HEK293 (cell line): ENCODE measurements at regions not wholly inside any gene's neighbourhood (a gene's known extent, or its start where the extent isn't known, plus 50 kb on each side); places are given as distances from the start of the nearest gene placed in this dataset.

Experiments
- CTCF ChIA-PET: fragments of 350-600 bp; formaldehyde crosslinking; extraction: SDS; loops from one replicate; lab custom pipeline; 2021; ENCODE audit warnings: antibody characterized with exemption; lab: Yijun Ruan, JAX
- POLR2A ChIA-PET: fragments of 300-600 bp; formaldehyde crosslinking; extraction: SDS; loops from one replicate; lab custom pipeline; 2020; ENCODE audit warnings: antibody characterized with exemption, inconsistent platforms; lab: Yijun Ruan, JAX
- H3K27ac ChIP-seq: fragments of 200-500 bp; sonication (Bioruptor generic); 2 replicates; pipeline ENCODE4 v1.5.1; 2014; ENCODE audit warnings: low read depth, low read length, control low read depth, inconsistent platforms; ENCODE audit errors: extremely low read depth
- H3K36me3 ChIP-seq, 2 experiments: fragments of 200-500 bp in 1 of 2; sonication (Bioruptor generic) in 1 of 2; 1 replicate in 1 of 2; 2 replicates in 1 of 2; pipeline ENCODE4 v1.5.1; 2014 to 2017; ENCODE audit warnings: inconsistent platforms in 2 of 2, low read length in 2 of 2; ENCODE audit not compliant: control insufficient read depth in 2 of 2, insufficient read depth in 1 of 2
- H3K4me1 ChIP-seq: fragments of 200-500 bp; sonication (Bioruptor generic); 2 replicates; pipeline ENCODE4 v1.5.1; 2014; ENCODE audit warnings: mild to moderate bottlenecking, low read length, inconsistent platforms; ENCODE audit not compliant: control insufficient read depth, insufficient read depth
- H3K4me3 ChIP-seq: 2 replicates; pipeline ENCODE4 v1.5.1; 2011; ENCODE audit warnings: low read depth, mild to moderate bottlenecking, control low read depth, low read length, moderate library complexity
- H3K9me3 ChIP-seq: fragments of 200-500 bp; sonication (Bioruptor generic); 2 replicates; pipeline ENCODE4 v1.5.1; 2014; ENCODE audit warnings: low read depth, low read length, inconsistent platforms; ENCODE audit not compliant: control insufficient read depth, insufficient read depth
- ATF2 ChIP-seq: fragments of 450-650 bp; formaldehyde crosslinking; IDR thresholded peaks from 2 replicates; pipeline ENCODE4 v1.5.1; 2016; ENCODE audit warnings: missing biosample characterization, missing genetic modification characterization, low read depth
- CTCF ChIP-seq: fragments of 450-650 bp; formaldehyde crosslinking; IDR thresholded peaks from 2 replicates; pipeline ENCODE4 v1.5.1; 2016; ENCODE audit warnings: missing biosample characterization, missing genetic modification characterization
- ELK4 ChIP-seq: IDR thresholded peaks from 2 replicates; pipeline ENCODE4 v1.6.1; 2011; ENCODE audit warnings: mild to moderate bottlenecking, low read depth, low read length, borderline replicate concordance
- FEZF1 ChIP-seq: fragments of 450-650 bp; formaldehyde crosslinking; IDR thresholded peaks from 2 replicates; pipeline ENCODE4 v1.5.1; 2016; ENCODE audit warnings: missing biosample characterization, missing genetic modification characterization
- GLIS1 ChIP-seq: fragments of 450-650 bp; formaldehyde crosslinking; IDR thresholded peaks from 2 replicates; pipeline ENCODE4 v1.5.1; 2016; ENCODE audit warnings: missing biosample characterization, missing genetic modification characterization
- KLF1 ChIP-seq: fragments of 450-650 bp; formaldehyde crosslinking; IDR thresholded peaks from 2 replicates; pipeline ENCODE4 v1.5.1; 2016; ENCODE audit warnings: missing biosample characterization, missing genetic modification characterization
- KLF10 ChIP-seq: fragments of 450-650 bp; IDR thresholded peaks from 2 replicates; pipeline ENCODE4 v1.5.1; 2018; ENCODE audit warnings: missing biosample characterization, mild to moderate bottlenecking, missing genetic modification characterization
- KLF7 ChIP-seq: fragments of 450-650 bp; formaldehyde crosslinking; IDR thresholded peaks from 2 replicates; pipeline ENCODE4 v1.5.1; 2016; ENCODE audit warnings: missing biosample characterization, missing genetic modification characterization, borderline replicate concordance
- SALL2 ChIP-seq: fragments of 450-650 bp; formaldehyde crosslinking; IDR thresholded peaks from 2 replicates; pipeline ENCODE4 v1.5.0; 2017; ENCODE audit warnings: missing biosample characterization, mild to moderate bottlenecking, missing genetic modification characterization, borderline replicate concordance
- SCRT2 ChIP-seq: fragments of 450-650 bp; formaldehyde crosslinking; IDR thresholded peaks from 2 replicates; pipeline ENCODE4 v1.5.1; 2016; ENCODE audit warnings: missing biosample characterization, missing genetic modification characterization
- ZBTB26 ChIP-seq: fragments of 450-650 bp; formaldehyde crosslinking; optimal IDR thresholded peaks from 2 replicates; pipeline ENCODE3; 2016; ENCODE audit warnings: missing biosample characterization, mild to moderate bottlenecking, missing genetic modification characterization
- ZFP69B ChIP-seq: fragments of 450-650 bp; formaldehyde crosslinking; IDR thresholded peaks from 2 replicates; pipeline ENCODE4 v1.5.1; 2016; ENCODE audit warnings: missing biosample characterization, missing genetic modification characterization
- ZNF112 ChIP-seq: fragments of 450-650 bp; formaldehyde crosslinking; IDR thresholded peaks from 2 replicates; pipeline ENCODE4 v1.5.0; 2017; ENCODE audit warnings: missing biosample characterization, missing genetic modification characterization
- ZNF2 ChIP-seq: fragments of 450-650 bp; formaldehyde crosslinking; IDR thresholded peaks from 2 replicates; pipeline ENCODE4 v1.5.1; 2016; ENCODE audit warnings: missing biosample characterization, missing genetic modification characterization
- ZNF202 ChIP-seq: fragments of 450-650 bp; formaldehyde crosslinking; IDR thresholded peaks from 2 replicates; pipeline ENCODE4 v1.5.1; 2016; ENCODE audit warnings: missing biosample characterization, missing genetic modification characterization, borderline replicate concordance
- ZNF266 ChIP-seq: fragments of 450-650 bp; formaldehyde crosslinking; IDR thresholded peaks from 2 replicates; pipeline ENCODE4 v1.5.1; 2016; ENCODE audit warnings: missing biosample characterization, missing genetic modification characterization, low read depth
- ZNF311 ChIP-seq: fragments of 450-650 bp; formaldehyde crosslinking; IDR thresholded peaks from 2 replicates; pipeline ENCODE4 v1.5.1; 2017; ENCODE audit warnings: missing biosample characterization, missing genetic modification characterization, borderline replicate concordance
- ZNF423 ChIP-seq: fragments of 450-650 bp; formaldehyde crosslinking; IDR thresholded peaks from 2 replicates; pipeline ENCODE4 v1.5.1; 2016; ENCODE audit warnings: missing biosample characterization, missing genetic modification characterization
- ZNF48 ChIP-seq: fragments of 450-650 bp; formaldehyde crosslinking; IDR thresholded peaks from 2 replicates; pipeline ENCODE4 v1.5.1; 2016; ENCODE audit warnings: missing biosample characterization, missing genetic modification characterization
- ZNF560 ChIP-seq: fragments of 450-650 bp; formaldehyde crosslinking; IDR thresholded peaks from 2 replicates; pipeline ENCODE4 v1.5.1; 2017; ENCODE audit warnings: missing biosample characterization, missing genetic modification characterization, borderline replicate concordance
- ZNF664 ChIP-seq: fragments of 450-650 bp; formaldehyde crosslinking; IDR thresholded peaks from 2 replicates; pipeline ENCODE4 v1.5.1; 2016; ENCODE audit warnings: missing biosample characterization, missing genetic modification characterization
- ZNF670 ChIP-seq: fragments of 450-650 bp; formaldehyde crosslinking; IDR thresholded peaks from 2 replicates; pipeline ENCODE4 v1.5.1; 2016; ENCODE audit warnings: missing biosample characterization, missing genetic modification characterization, low read depth
- ZNF837 ChIP-seq: fragments of 450-650 bp; formaldehyde crosslinking; IDR thresholded peaks from 2 replicates; pipeline ENCODE4 v1.5.1; 2016; ENCODE audit warnings: missing biosample characterization, missing genetic modification characterization
- TF ChIP-seq, protein P1 (sequence below): fragments of 450-650 bp; formaldehyde crosslinking; IDR thresholded peaks from 2 replicates; pipeline ENCODE4 v1.5.1; 2016; ENCODE audit warnings: missing biosample characterization, missing genetic modification characterization
- TF ChIP-seq, protein P2 (sequence below): fragments of 450-650 bp; formaldehyde crosslinking; IDR thresholded peaks from 2 replicates; pipeline ENCODE4 v1.5.1; 2016; ENCODE audit warnings: missing biosample characterization, missing genetic modification characterization

DNA sequence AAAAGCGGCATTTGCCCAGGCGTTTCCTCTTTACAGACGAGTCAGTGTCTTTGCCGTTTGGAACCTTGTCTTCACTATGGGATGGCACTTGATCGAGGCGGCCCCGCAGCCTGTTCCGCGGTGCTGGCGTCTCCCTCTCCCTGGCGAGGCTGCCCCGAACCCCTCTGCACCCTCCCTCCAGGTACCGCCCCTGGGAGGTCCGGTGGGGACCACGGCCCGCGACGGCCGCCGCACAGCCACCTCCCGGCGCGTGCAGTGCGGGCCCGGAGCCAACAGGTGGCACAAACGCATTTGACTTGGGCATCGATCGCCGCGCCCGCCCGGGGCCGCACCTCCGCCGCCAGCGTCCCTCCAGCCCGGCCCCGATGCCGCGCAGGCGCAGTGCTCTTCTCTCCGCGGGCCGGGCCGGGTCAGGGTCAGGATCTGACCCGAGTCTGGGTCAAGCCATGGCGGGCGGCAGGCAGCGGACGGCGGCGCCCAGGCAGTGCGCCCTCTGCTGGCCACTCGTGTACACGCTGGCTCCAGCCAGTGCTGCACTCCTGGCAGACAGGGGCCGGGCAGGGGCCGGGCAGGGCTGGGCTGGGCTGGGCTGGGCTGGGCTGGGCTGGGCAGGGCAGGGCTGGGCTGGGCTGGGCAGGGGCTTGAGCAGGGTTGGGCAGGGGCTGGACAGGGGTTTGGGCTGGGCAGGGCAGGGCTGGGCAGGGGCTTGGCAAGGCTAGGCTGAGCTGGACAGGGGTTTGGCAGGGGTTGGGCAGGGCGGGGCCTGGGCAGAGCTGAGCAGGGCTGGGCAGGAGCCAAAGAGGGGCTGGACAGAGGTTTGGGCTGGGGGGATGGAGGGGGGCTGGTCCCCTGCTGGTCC lies 155.8 kb upstream of the IRX4 start (continued):
- TF ChIP-seq ZNF423 (peak; percentile 53; the same call in 1 of the 2 replicates), ZNF560 (tag by site-specific recombination) (no peak), GLIS1 (tag by site-specific recombination) (peak; percentile 91), ZBTB26 (peak; percentile 62), ZNF112 (no peak), SALL2 (tag by site-specific recombination) (no peak), KLF1 (tag by site-specific recombination) (peak; percentile 100), ATF2 (tag by site-specific recombination) (no peak), CTCF (tag by site-specific recombination) (peak; percentile 93; the same call in 1 of the 2 replicates), ZNF664 (tag by site-specific recombination) (no peak), ZFP69B (peak; percentile 85), KLF7 (tag by site-specific recombination) (no peak), ELK4 (no peak), SCRT2 (tag by site-specific recombination) (peak; percentile 100)
- TF ChIP-seq, protein P1, sequence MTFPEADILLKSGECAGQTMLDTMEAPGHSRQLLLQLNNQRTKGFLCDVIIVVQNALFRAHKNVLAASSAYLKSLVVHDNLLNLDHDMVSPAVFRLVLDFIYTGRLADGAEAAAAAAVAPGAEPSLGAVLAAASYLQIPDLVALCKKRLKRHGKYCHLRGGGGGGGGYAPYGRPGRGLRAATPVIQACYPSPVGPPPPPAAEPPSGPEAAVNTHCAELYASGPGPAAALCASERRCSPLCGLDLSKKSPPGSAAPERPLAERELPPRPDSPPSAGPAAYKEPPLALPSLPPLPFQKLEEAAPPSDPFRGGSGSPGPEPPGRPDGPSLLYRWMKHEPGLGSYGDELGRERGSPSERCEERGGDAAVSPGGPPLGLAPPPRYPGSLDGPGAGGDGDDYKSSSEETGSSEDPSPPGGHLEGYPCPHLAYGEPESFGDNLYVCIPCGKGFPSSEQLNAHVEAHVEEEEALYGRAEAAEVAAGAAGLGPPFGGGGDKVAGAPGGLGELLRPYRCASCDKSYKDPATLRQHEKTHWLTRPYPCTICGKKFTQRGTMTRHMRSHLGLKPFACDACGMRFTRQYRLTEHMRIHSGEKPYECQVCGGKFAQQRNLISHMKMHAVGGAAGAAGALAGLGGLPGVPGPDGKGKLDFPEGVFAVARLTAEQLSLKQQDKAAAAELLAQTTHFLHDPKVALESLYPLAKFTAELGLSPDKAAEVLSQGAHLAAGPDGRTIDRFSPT (tag by site-specific recombination), result no peak
- TF ChIP-seq, protein P2, sequence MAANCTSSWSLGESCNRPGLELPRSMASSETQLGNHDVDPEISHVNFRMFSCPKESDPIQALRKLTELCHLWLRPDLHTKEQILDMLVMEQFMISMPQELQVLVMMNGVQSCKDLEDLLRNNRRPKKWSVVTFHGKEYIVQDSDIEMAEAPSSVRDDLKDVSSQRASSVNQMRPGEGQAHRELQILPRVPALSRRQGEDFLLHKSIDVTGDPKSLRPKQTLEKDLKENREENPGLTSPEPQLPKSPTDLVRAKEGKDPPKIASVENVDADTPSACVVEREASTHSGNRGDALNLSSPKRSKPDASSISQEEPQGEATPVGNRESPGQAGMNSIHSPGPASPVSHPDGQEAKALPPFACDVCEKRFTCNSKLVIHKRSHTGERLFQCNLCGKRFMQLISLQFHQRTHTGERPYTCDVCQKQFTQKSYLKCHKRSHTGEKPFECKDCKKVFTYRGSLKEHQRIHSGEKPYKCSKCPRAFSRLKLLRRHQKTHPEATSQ (tag by site-specific recombination), result 0 out of 2 replicates have a peak, but pooled peaks have one; percentile 23
- TF ChIP-seq, all 188 proteins: peak for 37

- Histone ChIP-seq H3K4me1 (no peaks in the 10 kb centered on the region), H3K9me3 (no peaks in the 10 kb centered on the region; the same call in 1 of the 2 replicates), H3K27ac (no peak overlapping the region), H3K4me3 (no peak overlapping the region), H3K36me3 (no peaks in the 10 kb centered on the region)
- ChIA-PET POLR2A (no interaction called here), CTCF (interaction anchor here (0.6 to 1.4 kb wide), 4 partner anchors 11 to 647 kb away, joined by 3 to 5 read pairs (median 3); no protein-coding TSS in a partner anchor)
- TF ChIP-seq ZNF202 (no peak), ZNF266 (tag by site-specific recombination) (no peak), FEZF1 (tag by site-specific recombination) (no peak), ZNF48 (tag by site-specific recombination) (no peak), ZNF670 (no peak), ZNF311 (tag by site-specific recombination) (no peak), KLF10 (tag by site-specific recombination) (no peak), ZNF837 (no peak), ZNF2 (tag by site-specific recombination) (no peak)
These were observed 154.2 kb upstream of the IRX4 start for GRCh38 chr5:2036885-2037284.
